Activated CD8-positive, alpha-beta T cell treated with anti-CD3 and anti-CD28 coated beads for 36 hours (primary cell): ENCODE measurements at regions not wholly inside any gene's neighbourhood (a gene's known extent, or its start where the extent isn't known, plus 50 kb on each side); places are given as distances from the start of the nearest gene placed in this dataset.

Experiments used
- ATAC-seq: fragments of 200-7000 bp; cut with Tn5 transposase; one replicate; pipeline ENCODE4 v1.10.0; 2021; ENCODE audit warnings: mild to moderate bottlenecking, moderate library complexity
- CTCF ChIA-PET: fragments of 350-600 bp; sonication (Branson Sonifier 250); formaldehyde crosslinking; loops from one replicate; lab custom pipeline; 2021; ENCODE audit warnings: antibody characterized with exemption; lab: Charles Lee
- POLR2A ChIA-PET: fragments of 350-600 bp; sonication (Branson Sonifier 250); formaldehyde crosslinking; loops from one replicate; lab custom pipeline; 2021; ENCODE audit warnings: antibody characterized with exemption; lab: Charles Lee
- DNase-seq: peaks from one replicate; pipeline ENCODE4 v3.0.0-alpha.2; 2020
- H3K27ac Mint-ChIP-seq: one replicate; pipeline ENCODE4 v1.8.0; 2021; ENCODE audit warnings: mild to moderate bottlenecking, mixed read lengths
- H3K27me3 Mint-ChIP-seq: one replicate; pipeline ENCODE4 v1.8.0; 2021; ENCODE audit warnings: mixed read lengths
- H3K36me3 Mint-ChIP-seq: one replicate; pipeline ENCODE4 v1.8.0; 2021; ENCODE audit warnings: low read depth, mixed read lengths
- H3K4me1 Mint-ChIP-seq: one replicate; pipeline ENCODE4 v1.8.0; 2021; ENCODE audit warnings: low read depth, mixed read lengths
- H3K4me3 Mint-ChIP-seq: one replicate; pipeline ENCODE4 v1.8.0; 2021; ENCODE audit warnings: mild to moderate bottlenecking, moderate library complexity, mixed read lengths
- H3K9me3 Mint-ChIP-seq: one replicate; pipeline ENCODE4 v1.8.0; 2021; ENCODE audit warnings: mixed read lengths
- intact Hi-C: fragments of 100-400 bp; cut with micrococcal nuclease; formaldehyde crosslinking; loops from one replicate; pipeline ENCODE4 v1.10.0; 2022
- TF ChIP-seq, protein P1 (sequence below): fragments of 200-600 bp; IDR thresholded peaks from one replicate; pipeline ENCODE4 v1.8.0; 2022; ENCODE audit warnings: antibody characterized with exemption, mild to moderate bottlenecking

DNA sequence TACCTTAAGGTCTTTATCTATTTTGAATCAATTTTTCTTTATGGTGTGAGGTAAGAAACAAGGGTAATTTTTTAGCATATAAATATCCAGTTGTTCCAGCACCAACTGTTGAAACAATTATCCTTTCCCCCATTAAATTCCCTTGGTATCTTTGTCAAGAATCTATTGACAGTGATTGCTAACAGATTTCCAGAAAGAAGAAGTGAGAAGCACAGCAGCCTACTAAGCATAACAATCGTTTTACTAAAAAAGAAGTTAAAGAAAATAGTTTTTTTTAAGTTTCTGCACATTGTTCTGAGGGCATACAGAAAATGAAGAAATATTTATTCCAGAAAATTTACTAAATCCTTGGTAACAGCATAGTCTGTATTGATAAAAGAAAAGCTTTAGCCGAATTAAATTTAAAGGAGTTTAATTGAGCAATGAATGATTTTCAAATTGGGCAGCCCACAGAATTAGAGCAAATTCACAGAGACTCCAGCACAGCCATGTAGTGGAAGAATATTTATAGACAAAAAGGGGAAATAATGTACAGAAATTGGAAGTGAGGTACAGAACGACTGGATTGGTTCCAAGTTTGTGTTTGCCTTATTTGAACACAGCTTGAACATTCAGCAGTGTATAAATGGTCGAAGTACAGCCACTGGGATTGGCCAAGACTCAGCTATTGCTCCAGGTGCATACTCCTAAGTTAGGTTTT is 97.9 kb upstream of the UST start:
- Mint-ChIP-seq H3K27me3 (peaks cover 13% of the 10 kb centered on the region), H3K4me3 (no peak overlapping the region), H3K9me3 (peaks cover 3% of the 10 kb centered on the region), H3K36me3 (no peaks in the 10 kb centered on the region), H3K4me1 (no peaks in the 10 kb centered on the region), H3K27ac (no peak overlapping the region)
- ATAC-seq (no peak), DNase-seq (no peak)
- CTCF ChIA-PET, result no interaction called here
- intact Hi-C loops, result no loop called here
- TF ChIP-seq, protein P1, sequence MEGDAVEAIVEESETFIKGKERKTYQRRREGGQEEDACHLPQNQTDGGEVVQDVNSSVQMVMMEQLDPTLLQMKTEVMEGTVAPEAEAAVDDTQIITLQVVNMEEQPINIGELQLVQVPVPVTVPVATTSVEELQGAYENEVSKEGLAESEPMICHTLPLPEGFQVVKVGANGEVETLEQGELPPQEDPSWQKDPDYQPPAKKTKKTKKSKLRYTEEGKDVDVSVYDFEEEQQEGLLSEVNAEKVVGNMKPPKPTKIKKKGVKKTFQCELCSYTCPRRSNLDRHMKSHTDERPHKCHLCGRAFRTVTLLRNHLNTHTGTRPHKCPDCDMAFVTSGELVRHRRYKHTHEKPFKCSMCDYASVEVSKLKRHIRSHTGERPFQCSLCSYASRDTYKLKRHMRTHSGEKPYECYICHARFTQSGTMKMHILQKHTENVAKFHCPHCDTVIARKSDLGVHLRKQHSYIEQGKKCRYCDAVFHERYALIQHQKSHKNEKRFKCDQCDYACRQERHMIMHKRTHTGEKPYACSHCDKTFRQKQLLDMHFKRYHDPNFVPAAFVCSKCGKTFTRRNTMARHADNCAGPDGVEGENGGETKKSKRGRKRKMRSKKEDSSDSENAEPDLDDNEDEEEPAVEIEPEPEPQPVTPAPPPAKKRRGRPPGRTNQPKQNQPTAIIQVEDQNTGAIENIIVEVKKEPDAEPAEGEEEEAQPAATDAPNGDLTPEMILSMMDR, result no peak
- POLR2A ChIA-PET, result no interaction called here

DNA sequence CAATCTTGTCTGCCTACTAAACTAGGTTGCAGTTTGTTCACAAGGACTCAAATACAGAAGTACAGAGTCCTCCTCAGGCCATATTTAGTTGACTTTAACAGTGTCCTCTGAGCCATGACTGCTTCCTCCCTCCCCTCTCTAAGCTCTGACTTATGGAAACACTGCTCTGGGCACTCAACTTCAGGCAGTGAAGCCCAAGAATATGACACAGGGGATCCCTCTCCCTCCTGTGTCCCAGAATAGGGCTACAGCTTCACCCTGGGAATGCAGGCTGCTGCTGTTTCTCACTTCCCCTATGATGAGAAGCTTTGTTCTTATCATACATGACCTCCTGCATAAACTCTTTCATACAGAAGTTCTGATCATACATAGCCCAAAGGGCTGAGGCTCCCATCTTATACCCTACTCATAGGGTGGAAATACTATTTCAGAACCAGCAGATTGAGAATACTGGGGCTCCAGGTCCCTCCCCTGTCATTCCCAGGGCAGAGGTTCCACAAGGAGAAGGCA is 97.3 kb upstream of the UST start:
- Mint-ChIP-seq H3K27ac (no peak overlapping the region), H3K4me3 (no peak overlapping the region), H3K9me3 (peaks cover 5% of the 10 kb centered on the region), H3K4me1 (no peaks in the 10 kb centered on the region), H3K27me3 (peaks cover 13% of the 10 kb centered on the region), H3K36me3 (no peaks in the 10 kb centered on the region)
- DNase-seq (no peak), ATAC-seq (no peak)
- CTCF ChIA-PET, result no interaction called here
- intact Hi-C loops, result no loop called here
- TF ChIP-seq, protein P1, result no peak
- POLR2A ChIA-PET, result no interaction called here

DNA sequence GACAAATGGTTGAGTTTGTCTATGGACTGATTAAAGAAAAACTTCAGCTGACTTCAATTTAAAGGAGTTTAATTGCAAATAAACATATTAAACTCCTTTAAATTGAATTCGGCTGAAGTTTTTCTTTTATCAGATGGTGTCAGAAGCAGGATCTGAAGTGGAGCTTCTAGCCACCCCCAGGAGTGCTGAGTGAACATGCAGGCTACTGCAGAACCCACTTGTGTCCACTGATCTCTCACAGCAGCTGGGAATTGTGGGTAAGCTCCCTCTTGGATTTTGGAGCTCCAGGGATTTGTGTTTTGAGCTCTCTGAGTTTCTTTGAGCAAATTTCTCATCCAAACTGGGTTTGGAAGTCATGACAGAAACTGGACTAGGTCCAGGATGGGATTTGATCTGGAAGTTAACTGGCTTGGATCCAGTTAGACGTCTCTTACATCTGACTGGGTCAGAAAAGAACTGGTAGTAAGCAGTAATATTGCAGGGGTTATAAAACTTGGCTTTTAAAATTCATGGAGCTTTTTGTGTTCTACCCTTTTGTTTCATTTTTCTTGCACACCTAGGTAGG is 95.8 kb upstream of the UST start:
- Mint-ChIP-seq H3K4me3 (no peak overlapping the region), H3K4me1 (no peaks in the 10 kb centered on the region), H3K27ac (no peak overlapping the region), H3K27me3 (peaks cover 13% of the 10 kb centered on the region), H3K36me3 (no peaks in the 10 kb centered on the region), H3K9me3 (peaks cover 5% of the 10 kb centered on the region)
- intact Hi-C loops, result no loop called here
- ATAC-seq (no peak), DNase-seq (no peak)
- TF ChIP-seq, protein P1, result no peak
- ChIA-PET POLR2A (no interaction called here), CTCF (interaction anchor here (0.9 kb wide), 1 partner anchor 15 kb away, joined by 3 read pairs; no protein-coding TSS in a partner anchor)

DNA sequence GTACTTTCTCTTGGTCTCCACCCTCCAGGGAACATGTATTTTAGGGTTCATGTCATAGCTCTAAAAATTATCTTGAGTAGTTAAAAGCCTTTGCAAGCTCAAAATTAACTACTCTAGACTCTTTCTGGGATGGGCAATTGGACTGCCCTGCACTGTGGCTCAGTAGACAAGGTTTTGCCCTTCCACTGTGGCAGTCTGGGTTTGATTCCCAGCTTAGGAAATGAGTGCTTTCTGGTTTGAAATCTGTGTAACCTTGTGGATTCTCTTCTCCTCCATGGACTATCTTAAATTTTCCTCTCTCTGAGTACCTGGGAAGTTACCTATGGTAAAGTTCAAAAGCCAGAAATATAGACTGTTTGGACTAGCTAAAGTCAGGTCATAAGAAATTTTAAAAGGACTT is 94.6 kb upstream of the UST start:
- no peaks in the 10 kb centered on the region for H3K4me1 Mint-ChIP-seq
- no peak overlapping the region for H3K27ac Mint-ChIP-seq
- intact Hi-C loops, result no loop called here
- H3K4me3 Mint-ChIP-seq, result no peak overlapping the region
- DNase-seq (no peak), ATAC-seq (no peak)
- POLR2A ChIA-PET, result no interaction called here
- H3K27me3 Mint-ChIP-seq, result peaks cover 12% of the 10 kb centered on the region
- no peaks in the 10 kb centered on the region for H3K36me3 Mint-ChIP-seq
- H3K9me3 Mint-ChIP-seq, result peaks cover 5% of the 10 kb centered on the region
- CTCF ChIA-PET, result interaction anchor here (1.6 kb wide), 1 partner anchor 92 kb away, joined by 4 read pairs; no protein-coding TSS in a partner anchor
- TF ChIP-seq, protein P1, result no peak

- ChIA-PET POLR2A (no interaction called here), CTCF (no interaction called here)
- intact Hi-C loops, result no loop called here
- Mint-ChIP-seq H3K4me1 (no peaks in the 10 kb centered on the region), H3K4me3 (no peak overlapping the region), H3K36me3 (no peaks in the 10 kb centered on the region), H3K27ac (no peak overlapping the region), H3K9me3 (peaks cover 7% of the 10 kb centered on the region), H3K27me3 (peaks cover 10% of the 10 kb centered on the region)
- DNase-seq (no peak), ATAC-seq (no peak)
- TF ChIP-seq, protein P1, result no peak
Observed at GRCh38 chr6:148653138-148653776, 93.6 kb upstream of the UST start.
